DMS114 treated with DMSO at 0.1 percent for 48 hours (cell line): ENCODE measurements at regions not wholly inside any gene's neighbourhood (a gene's known extent, or its start where the extent isn't known, plus 50 kb on each side); places are given as distances from the start of the nearest gene placed in this dataset.
"Not testable (repeated sequence)": the region's sequence is repeated elsewhere in the genome, so short reads cannot be mapped to it uniquely, and the experiment has no call there.

Source experiments
- DNase-seq: peaks from one replicate; lab custom pipeline; 2025; ENCODE audit not compliant: unreplicated experiment; lab: John Stamatoyannopoulos, UW

DNA sequence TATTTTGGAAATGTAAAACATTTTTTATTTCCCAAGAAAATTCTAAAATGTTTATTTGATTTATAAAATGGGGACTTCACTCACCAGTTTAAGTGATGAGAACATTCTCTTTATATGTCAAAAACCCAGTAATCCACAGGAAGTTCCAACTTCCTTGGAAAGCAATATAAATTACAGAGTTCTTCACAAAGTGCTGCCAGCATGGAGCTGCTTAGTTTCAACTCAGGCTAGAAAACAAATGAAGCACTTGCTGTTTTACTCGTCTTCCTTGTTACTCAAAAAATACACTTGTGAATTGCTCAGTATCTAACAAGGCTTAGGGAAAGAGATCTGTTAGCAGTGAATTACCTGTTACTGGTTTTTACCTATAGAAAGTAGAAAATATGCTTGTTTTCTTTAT, 942.7 kb upstream of the MDGA2 start:
- no peak for DNase-seq

DNA sequence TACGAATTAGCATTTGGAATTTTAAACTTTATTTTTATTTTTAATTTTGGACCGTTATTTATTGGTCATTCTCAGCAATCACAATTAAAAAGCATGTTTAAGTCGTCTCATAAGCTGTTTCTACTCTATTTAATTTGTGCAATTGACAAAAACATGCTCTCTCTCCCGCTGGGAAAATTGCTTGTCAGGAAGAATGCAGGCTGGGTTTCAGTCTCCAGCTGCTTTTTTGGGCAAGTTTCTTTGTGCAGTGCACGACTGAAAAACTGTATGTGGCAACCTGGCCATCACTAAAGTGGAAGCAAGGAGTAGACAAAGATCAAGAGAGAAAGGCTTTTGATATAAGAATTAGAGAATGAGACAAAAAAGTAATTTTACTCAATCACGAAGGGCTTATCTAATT, 941.5 kb upstream of the MDGA2 start:
- DNase-seq = no peak

DNA sequence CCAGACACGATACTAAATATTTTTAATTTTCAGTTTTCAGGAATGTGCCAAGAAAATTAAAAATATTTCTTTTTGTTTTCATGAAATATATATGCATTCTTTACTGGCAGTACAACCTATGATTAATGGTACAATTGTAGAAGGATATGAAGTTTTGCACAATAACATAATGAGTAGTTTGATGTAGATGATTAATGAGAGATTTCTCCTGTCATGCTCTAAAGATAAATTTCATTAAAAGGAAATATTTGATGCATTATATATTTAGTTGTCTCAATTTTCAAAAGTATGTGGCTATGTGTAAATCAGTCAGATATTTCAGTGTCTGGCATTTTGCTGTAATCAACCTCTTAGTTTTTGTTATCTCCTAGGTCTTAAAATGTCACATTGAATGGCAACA, 940.2 kb upstream of the MDGA2 start:
- DNase-seq = no peak

DNA sequence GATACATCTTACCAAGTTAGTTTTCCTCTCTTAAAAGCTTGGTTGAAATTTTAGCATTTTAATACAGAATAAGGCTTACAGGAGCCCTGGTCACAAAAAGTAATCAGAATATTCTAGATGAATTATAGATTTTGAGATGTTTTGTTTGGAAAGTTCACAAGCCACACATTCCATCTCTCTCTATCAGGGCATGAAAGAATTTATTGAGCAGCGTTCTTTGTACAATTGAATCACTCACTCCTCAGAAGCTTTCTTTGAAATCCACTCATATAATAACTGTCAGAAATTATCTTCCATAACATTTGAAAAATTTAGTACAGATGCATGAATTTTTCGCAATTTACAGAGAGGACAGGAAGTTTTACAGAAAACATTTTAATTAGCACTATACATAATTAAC, 938.6 kb upstream of the MDGA2 start:
- no peak for DNase-seq

DNA sequence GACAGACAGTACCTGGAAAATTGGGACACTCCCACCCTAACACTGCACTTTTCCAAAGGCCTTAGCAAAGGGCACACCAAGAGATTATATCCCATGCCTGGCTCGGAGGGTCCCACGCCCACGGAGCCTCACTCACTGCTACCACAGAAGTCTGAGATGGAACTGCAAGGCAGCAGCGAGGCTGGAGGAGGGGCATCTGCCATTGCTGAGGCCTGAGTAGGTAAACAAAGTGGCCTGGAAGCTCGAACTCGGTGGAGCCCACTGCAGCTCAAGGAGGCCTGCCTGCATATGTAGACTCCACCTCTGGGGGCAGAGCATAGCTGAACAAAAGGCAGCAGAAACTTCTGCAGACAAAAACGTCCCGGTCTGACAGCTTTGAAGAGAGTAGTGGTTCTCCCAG, 931.6 kb upstream of the MDGA2 start:
- not testable (repeated sequence) for DNase-seq

DNA sequence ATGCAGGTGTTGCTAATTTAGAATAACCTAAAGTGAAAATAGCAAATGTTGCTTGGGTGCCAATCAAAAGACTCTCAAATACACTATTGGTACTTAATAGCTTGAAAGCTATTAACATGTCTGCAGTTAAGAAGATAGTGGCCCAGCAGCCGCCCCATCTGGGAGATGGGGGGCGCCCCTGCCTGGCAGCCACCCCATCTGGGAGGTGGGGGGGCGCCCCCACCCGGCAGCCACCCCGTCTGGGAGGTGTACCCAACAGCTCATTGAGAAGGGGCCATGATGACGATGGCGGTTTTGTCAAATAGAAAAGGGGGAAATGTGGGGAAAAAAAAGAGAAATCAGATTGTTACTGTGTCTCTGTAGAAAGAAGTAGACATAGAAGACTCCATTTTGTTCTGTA, 923.1 kb upstream of the MDGA2 start:
- no peak for DNase-seq

DNA sequence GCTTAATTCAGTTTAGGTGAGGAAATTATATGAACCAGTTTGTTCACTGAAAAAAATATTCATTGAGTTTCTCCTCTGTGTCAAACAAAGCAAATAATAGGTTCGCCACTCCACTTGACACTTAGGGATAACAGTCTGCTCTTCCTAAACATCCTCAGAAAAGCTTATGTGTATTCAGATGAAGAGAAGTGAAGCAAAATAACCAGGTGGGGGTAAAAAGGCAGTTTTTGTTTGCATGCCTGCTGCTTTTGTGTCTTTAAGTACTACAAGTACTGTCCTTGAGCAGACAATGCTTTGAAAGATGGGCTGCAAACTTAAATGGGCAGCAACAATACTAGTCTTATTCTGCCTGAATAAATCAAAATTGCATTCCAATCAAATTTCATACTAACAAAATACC, 910.7 kb upstream of the MDGA2 start:
- no peak for DNase-seq

DNA sequence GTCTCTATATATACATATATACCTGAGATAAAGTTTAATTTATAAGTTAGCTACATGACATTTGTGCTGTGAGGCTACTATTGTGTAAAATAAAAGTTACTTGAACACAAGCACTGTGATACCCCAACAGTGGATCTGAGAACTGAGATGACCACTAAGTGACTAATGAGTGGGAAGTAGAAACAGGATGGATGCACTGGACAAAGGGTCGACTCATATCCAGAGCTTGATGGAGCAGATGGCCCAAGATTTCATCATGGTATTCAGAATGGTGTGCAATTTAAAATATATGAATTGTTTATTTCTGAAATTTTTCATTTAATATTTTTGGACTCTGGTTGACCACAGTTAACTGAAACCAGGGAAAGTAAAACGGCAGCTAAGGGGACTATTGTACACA, 908.6 kb upstream of the MDGA2 start:
- no peak for DNase-seq

DNA sequence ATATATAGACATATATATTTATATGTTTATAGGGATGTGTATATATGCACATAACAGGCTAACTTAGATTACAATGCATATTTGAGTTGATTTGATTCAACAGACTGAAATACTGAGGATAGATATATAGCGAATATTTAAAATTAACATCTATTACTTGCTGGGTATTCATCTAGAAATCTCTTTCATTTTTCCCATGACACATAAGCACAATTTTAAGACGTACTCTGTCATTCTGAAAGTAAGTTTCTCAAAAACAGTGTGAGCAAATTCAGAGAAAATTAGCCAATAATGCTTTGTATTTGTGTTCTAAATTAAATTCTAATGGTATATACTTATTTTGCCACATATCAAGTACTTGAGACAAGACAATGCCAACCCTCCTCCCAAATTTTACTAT, 907.5 kb upstream of the MDGA2 start:
- no peak for DNase-seq

DNA sequence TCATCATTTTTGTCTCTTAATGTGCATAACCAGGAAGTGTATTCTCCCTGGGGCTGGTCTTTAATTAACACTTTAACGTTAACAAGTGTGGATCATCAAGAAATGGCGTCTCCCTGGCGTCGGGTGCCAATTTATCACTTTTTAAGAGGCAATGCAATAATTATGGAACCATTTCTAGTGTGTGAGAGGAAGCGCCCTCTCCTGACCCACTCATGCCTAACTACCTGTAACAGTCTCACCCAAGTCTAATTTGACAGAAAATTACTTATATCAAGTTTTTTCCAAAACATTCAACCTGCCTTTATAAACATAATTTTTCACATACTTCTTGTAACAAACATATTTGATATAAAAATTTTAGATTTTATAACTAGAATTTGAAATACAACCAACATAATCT, 905.3 kb upstream of the MDGA2 start:
- DNase-seq = no peak

DNA sequence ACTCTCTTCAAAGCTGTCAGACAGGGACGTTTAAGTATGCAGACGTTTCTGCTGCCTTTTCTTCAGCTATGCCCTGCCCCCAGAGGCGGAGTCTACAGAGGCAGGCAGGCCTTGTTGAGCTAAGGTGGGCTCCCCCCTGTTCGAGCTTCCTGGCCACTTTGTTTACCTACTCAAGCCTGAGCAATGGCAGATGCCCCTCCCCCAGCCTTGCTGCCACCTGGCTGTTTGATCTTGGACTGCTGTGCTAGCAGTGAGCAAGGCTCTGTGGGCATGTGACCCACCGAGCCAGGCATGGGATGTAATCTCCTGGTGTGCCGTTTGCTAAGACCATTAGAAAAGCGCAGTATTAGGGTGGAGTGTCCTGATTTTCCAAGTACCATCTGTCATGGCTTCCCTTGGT, 900.4 kb upstream of the MDGA2 start:
- no peak for DNase-seq

DNA sequence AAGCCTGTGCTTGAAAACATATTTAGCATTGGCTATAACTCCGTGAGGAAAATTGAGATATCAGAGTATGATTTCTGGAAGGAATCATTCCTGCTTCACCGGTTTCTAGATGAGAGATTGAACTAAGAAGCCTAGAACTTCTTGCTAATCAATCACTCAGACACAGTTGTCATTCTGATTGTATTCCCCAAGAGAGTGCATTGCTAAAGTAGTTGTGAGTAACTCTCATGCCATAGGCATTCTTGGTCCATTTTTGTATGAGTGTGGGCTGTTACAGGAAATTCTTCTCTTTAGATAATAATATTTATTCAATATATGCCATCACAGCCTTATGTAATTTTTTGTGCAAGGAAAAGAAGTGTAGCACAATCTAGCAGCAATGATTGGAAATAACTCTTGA, 893.3 kb upstream of the MDGA2 start:
- DNase-seq = no peak

DNA sequence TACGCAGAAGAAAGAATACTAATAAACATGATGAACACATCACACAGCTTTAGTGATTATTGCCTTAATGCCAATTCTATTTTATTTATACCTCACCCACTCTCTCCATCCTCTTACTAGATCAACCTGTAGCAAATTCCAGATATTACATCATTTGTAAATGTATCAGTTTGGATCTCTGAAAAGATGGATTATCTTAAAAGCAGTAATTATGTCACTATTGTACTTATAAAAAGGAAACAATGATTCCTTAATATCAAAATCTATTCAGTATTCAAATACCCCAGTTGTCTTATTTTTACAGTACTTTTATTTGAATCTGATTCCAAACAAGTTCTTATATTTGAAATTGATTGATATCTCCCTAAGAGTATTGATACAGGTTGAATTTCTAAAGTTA, 892.8 kb upstream of the MDGA2 start:
- no peak for DNase-seq

DNA sequence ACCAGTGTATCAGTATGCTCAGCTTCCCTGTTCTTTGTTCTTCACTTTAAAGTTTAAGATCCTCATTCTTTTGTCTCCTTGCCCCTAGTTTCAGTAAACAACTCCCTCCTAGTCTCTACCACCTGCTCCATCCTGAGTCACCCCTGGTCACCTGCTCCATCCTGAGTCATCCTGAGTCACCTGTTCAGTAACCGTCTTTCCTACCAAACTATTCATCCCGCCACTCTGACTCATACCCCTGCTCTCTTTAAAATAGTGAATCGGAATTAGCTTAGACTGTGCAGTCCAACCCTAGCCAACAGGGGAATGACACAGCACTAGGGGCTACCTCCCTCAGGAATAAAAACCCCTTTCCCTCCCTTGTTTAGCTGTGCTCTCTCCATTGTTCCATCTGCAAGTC, 888.1 kb upstream of the MDGA2 start:
- DNase-seq = no peak

DNA sequence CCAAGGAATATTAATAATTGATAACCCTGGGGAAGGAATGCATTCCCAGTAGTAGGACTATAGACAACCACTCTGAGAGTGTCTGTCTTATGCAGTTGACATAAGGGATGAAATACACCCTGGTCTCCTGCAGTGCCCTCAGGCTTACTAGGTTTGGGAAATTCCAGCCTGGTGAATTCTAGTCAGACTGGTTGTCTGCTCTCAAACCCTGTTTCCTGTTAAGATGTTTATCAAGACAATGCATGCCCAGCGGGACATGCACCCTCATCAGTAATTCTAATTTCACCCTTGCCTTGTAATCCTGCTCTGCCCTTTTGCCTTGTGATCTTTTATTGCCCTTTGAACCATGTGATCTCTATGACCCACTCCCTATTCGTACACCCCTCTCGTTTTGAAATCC, 886.0 kb upstream of the MDGA2 start:
- not testable (repeated sequence) for DNase-seq

DNA sequence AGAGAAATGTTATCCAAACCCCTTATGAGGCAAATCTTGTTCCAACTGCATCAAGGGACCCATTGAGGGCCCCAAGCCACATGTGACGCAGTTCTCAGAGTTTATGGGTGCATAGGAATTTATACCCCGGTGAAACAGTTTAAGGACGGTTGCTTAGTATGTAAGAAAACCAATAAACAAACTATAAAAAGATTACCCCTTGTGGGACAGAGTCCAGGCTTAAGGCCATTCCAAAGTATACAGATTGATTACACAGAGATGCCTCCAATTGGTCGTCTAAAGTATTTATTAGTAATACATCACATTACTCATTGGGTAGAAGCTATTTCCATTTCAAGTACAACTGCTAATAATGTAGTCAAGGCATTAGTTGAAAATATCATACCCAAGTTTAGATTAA, 885.0 kb upstream of the MDGA2 start:
- DNase-seq = no peak

DNA sequence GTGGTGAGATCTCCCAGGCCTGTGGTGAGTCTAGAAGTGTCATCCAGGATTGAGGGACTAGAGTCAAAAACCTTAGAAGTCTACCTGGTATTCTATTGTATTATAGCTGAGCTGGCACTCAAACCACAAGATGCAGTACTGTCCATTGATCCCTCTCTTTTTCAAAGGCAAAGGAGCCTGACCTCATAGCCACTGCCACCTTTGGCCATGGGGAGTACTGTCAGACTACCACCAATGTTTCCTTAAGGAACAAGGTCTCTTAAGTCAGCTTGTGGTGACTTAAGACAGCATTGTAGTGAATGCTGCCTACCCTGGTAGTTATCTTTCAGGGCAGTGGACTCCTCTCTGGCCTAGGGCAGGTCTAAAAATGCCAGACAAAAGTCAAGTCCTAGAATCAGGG, 878.0 kb upstream of the MDGA2 start:
- DNase-seq = no peak

DNA sequence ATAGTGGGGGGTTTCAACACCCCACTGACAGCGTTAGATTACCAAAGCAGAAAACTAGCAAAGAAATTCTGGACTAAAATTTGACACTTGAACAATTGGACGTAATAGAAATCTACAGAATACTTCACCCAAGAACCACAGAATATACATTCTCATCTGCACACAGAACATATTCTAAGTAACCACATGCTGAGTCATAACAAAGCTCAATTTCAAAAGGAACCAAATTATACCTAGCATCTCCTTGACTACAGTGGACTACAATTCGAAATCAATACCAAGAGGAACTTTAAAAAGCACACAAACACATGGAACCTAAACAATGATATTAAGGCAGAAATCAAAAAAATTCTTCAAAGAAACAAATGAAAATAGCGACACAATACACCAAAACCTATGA, 871.6 kb upstream of the MDGA2 start:
- DNase-seq = no peak

DNA sequence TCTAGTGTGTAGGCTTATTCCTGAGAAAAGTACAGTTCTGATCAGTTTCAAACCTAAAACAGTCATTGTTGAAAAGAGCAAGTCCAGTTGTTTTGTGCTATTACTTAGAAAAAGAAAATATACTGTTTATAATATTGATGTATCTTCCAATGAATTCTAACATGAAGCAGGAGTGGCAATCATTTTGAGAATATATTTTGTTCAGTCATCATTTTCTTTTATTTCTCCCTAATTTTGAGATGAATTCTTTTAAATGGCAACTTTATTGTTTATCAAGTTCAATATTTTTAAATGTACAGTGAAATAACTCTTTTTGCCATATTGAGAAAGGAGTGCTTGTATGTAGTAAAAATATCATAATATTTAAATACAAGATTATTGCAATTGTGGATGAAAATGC, 862.2 kb upstream of the MDGA2 start:
- DNase-seq = no peak

DNA sequence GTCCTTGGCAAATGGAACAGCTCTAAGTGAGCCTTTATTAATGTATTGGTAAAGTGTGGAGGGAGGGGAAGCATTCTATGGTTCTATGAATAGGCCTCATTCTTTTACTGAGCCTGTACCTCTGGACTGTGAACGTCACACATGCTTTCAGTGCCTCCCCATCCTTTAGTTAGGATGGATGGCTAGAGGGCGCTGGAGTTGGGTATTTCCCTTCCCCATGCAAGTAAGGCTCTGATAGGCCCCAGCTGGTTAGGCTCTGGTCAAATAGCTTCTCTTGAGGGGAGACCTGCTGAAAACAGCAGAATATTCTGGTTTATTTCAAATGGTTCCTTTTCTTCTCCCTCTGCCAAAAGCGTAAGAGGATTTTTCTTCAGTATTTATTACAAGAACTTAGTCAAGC, 860.9 kb upstream of the MDGA2 start:
- DNase-seq = no peak

DNA sequence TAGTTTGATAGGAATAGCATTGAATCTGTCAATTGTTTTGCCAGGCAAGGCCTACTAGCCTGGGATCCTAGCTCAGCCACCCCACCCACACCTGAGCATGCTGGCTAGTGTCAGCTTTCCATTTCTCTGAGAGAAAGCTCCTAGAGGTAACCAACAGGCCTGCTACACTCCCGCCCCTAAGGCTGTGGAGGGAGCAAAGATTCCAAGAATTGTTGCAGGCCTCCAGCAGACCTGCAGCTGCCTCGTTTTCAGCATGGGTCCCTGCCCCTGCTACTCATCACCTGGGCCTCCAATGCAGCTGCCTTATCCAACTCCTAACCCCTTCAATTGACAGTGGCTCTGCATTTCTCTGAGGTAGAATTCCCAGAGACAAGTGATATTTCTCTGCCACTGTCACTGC, 852.4 kb upstream of the MDGA2 start:
- no peak for DNase-seq

DNA sequence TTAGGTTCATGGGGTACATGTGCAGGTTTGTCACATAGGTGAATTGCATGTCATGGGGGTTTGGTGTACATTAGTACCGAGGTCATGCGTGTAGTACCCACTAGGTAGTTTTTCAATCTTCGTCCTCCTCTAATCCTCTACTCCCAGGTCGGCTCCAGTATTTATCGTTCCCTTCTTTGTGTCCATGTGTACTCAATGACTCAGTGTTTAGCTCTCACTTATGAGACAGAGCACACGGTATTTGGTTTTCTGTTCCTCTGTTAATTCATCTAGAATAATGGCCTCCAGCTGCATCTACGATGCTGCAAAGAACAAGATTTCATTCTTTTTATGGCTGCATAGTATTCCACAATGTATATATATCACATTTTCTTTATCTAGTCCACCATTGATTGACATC, 850.9 kb upstream of the MDGA2 start:
- no peak for DNase-seq

DNA sequence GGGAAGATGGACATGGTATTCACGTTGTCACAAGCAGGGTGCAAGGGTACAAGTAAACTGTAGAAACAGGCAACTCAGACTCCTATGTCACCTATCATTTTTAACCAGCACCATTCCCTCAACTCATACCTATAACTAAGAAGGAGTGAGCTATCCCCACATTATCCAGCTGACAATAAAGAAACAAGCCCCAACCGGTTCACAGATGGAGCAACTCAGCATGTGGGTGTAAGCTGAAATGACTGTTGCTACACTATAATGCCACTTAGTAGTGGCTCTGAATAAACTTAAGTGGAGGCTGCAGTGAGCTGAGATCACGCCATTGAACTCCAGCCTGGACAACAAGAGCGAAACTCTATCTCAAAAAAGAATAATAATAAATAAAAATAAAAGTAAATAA, 829.5 kb upstream of the MDGA2 start:
- no peak for DNase-seq

DNA sequence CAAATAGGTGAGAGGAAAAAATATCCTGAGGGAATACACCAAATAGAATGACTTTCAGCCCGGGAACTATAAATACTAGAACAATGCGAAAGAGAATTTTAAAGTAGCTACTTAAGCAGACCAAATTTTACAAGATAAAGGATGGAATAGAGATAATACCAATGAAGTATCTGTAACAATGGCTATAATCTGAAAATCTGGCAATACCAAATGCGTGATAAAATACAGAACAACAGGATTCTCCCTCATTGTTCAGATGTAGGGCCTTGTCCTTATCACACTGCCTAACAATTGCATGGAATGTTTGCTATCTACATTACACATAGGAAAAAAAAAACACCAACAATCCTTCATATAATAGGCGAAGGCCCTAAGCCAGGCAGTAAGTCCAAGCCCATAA, 815.4 kb upstream of the MDGA2 start:
- DNase-seq = no peak
